AG04450 (cell line): ENCODE measurements at regions not wholly inside any gene's neighbourhood (a gene's known extent, or its start where the extent isn't known, plus 50 kb on each side); places are given as distances from the start of the nearest gene placed in this dataset.

Experiments
- CTCF ChIA-PET: fragments of 300-600, 350-600 bp; formaldehyde crosslinking; extraction: SDS; loops from one replicate; lab custom pipeline; 2022; ENCODE audit warnings: antibody characterized with exemption, inconsistent platforms; lab: Charles Lee
- POLR2A ChIA-PET: fragments of 350-600 bp; formaldehyde crosslinking; extraction: SDS; loops from one replicate; lab custom pipeline; 2021; ENCODE audit warnings: antibody characterized with exemption, inconsistent platforms; lab: Yijun Ruan, JAX
- DNase-seq: peaks from one replicate; pipeline ENCODE4 v3.0.0-alpha.2; 2011; ENCODE audit warnings: low read depth, low spot score
- H3K27ac ChIP-seq: one replicate; pipeline ENCODE4 v1.5.1; 2012; ENCODE audit warnings: low read depth, low read length, control low read depth
- H3K27me3 ChIP-seq: one replicate; pipeline ENCODE4 v1.6.0; 2012; ENCODE audit warnings: low read length; ENCODE audit not compliant: control insufficient read depth, insufficient read depth
- H3K4me3 ChIP-seq: 2 replicates; pipeline ENCODE4 v1.5.1; 2011; ENCODE audit warnings: mild to moderate bottlenecking, low read depth, low read length, control low read depth
- H3K9me3 ChIP-seq: 2 replicates; pipeline ENCODE4 v1.5.1; 2012; ENCODE audit warnings: low read length; ENCODE audit not compliant: control insufficient read depth, insufficient read depth
- TF ChIP-seq, protein P1 (sequence below): IDR thresholded peaks from 2 replicates; pipeline ENCODE4 v1.5.1; 2011; ENCODE audit warnings: low read depth, low read length, control low read depth, inconsistent platforms

DNA sequence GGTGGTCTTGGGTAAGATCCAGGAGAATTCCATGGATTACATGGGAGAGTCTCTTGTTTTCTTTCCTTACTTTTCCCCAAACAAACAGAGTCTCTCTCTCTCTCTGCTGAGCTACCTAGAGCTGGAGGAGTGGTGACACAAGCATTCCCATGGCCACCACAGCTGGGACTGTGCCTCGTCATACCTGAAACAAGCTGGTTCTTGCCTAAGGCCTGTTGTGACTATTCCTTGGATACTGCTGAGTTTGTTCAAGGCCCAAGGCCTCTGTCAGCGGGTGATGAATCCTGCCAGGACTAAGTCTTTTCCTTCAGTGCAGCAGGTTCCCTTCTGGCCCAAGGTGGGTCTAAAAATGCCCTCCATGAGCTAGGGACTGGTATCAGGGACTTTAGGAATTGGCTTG, 378.1 kb upstream of the ZNF385D start:
- no peaks in the 10 kb centered on the region for H3K27me3 ChIP-seq
- ChIA-PET CTCF (no interaction called here), POLR2A (no interaction called here)
- TF ChIP-seq, protein P1, sequence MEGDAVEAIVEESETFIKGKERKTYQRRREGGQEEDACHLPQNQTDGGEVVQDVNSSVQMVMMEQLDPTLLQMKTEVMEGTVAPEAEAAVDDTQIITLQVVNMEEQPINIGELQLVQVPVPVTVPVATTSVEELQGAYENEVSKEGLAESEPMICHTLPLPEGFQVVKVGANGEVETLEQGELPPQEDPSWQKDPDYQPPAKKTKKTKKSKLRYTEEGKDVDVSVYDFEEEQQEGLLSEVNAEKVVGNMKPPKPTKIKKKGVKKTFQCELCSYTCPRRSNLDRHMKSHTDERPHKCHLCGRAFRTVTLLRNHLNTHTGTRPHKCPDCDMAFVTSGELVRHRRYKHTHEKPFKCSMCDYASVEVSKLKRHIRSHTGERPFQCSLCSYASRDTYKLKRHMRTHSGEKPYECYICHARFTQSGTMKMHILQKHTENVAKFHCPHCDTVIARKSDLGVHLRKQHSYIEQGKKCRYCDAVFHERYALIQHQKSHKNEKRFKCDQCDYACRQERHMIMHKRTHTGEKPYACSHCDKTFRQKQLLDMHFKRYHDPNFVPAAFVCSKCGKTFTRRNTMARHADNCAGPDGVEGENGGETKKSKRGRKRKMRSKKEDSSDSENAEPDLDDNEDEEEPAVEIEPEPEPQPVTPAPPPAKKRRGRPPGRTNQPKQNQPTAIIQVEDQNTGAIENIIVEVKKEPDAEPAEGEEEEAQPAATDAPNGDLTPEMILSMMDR, result no peak
- H3K4me3 ChIP-seq, result no peak overlapping the region
- no peaks in the 10 kb centered on the region for H3K9me3 ChIP-seq
- H3K27ac ChIP-seq, result no peak overlapping the region
- DNase-seq, result no peak

DNA sequence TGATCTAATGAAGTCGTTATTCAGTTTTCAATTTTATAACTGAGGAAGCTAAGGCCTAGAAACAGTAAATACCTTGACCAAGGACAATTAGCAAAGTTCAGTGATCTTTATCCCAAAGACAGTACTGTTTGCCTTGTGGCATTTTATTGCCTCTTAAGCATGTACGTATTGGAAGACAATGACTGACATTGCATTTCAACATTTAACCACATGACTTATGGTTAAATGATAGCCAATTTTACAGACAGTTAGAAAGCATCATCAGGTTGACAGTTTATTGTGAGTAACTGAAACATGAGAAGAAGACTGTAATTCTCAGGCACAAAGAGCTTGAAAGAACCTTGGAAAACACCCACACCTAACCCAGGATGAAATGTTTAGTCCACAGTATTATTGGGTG, 390.8 kb upstream of the ZNF385D start:
- H3K9me3 ChIP-seq, result no peaks in the 10 kb centered on the region
- no peaks in the 10 kb centered on the region for H3K27me3 ChIP-seq
- CTCF ChIA-PET, result no interaction called here
- POLR2A ChIA-PET, result no interaction called here
- H3K4me3 ChIP-seq, result no peak overlapping the region
- TF ChIP-seq, protein P1, result no peak
- no peak for DNase-seq
- H3K27ac ChIP-seq, result no peak overlapping the region

DNA sequence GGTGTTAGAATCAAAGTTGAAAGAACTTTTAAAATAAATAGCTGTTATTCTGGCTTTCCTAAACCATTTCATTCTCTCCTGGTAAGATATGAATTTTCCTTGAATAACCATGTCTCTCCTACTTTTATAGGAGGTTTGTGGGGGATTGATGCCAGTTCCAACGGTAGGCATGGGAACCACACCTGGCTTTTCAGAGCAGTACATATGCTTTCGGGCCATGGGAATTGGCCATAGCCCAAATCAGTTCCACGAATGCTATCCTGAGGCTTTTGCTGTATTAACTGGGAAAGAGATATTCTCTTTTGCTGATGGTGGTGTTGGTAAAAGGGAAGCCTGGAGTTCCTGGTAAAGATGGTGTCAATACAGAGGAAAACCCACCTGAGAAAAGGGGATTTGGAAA, 396.2 kb upstream of the ZNF385D start:
- TF ChIP-seq, protein P1, result no peak
- H3K4me3 ChIP-seq, result no peak overlapping the region
- H3K27ac ChIP-seq, result no peak overlapping the region
- no peaks in the 10 kb centered on the region for H3K9me3 ChIP-seq
- ChIA-PET CTCF (no interaction called here), POLR2A (no interaction called here)
- H3K27me3 ChIP-seq, result no peaks in the 10 kb centered on the region
- DNase-seq, result no peak

DNA sequence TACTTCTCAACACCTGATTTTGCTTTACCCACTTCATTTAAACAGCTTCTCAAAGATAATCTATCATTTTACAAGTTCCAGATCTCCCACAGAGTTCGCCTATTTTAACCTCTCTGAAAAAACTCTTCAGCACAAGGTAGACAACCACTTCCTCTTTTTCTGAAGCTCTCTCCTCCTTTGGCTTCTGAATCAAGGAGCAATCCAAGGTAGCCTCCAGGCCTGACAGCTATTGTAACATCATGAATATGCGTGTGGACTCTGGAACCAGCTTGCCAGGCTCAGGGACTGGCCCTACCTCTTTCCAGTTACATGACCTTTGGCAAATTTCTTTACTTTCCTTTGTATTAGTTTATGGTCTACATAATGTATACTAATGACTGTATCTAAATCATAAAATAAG, 405.9 kb upstream of the ZNF385D start:
- H3K9me3 ChIP-seq, result no peaks in the 10 kb centered on the region
- ChIA-PET POLR2A (no interaction called here), CTCF (no interaction called here)
- TF ChIP-seq, protein P1, result no peak
- no peak for DNase-seq
- no peak overlapping the region for H3K27ac ChIP-seq
- no peak overlapping the region for H3K4me3 ChIP-seq
- H3K27me3 ChIP-seq, result no peaks in the 10 kb centered on the region

DNA sequence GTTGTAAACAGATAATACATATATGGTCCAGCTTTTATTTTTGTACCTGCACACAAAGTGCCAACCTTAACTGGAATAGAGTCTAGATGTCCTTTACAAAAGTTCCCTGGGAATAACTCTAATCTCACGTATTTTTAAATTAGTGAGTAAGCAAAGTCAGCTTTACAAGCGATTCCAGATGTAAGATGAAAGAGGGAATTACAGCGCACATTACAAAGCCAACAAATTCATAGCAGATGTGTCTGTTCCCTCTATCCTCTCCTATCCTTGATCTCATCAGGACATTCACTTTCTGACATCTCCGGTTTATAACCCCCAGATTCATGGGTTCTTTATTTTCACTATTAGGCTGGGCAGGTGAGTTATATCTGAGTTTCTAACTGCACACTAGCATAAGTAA, 406.8 kb upstream of the ZNF385D start:
- no peak overlapping the region for H3K27ac ChIP-seq
- no peak overlapping the region for H3K4me3 ChIP-seq
- no peaks in the 10 kb centered on the region for H3K27me3 ChIP-seq
- TF ChIP-seq, protein P1, result no peak
- DNase-seq, result no peak
- H3K9me3 ChIP-seq, result no peaks in the 10 kb centered on the region
- POLR2A ChIA-PET, result no interaction called here
- CTCF ChIA-PET, result no interaction called here
